Glutamatergic neuron (in vitro differentiated cells): ENCODE measurements at regions not wholly inside any gene's neighbourhood (a gene's known extent, or its start where the extent isn't known, plus 50 kb on each side); places are given as distances from the start of the nearest gene placed in this dataset.

ENCODE experiments used
- DNase-seq: peaks from one replicate; pipeline ENCODE4 v3.0.0; 2022
- H3K27ac Mint-ChIP-seq: one replicate; pipeline ENCODE4 v1.8.0; 2020; ENCODE audit warnings: mild to moderate bottlenecking, mixed read lengths, inconsistent platforms; ENCODE audit not compliant: unreplicated experiment
- H3K27me3 Mint-ChIP-seq: one replicate; pipeline ENCODE4 v1.8.0; 2020; ENCODE audit warnings: mild to moderate bottlenecking, moderate library complexity, mixed read lengths, inconsistent platforms; ENCODE audit not compliant: unreplicated experiment
- H3K36me3 Mint-ChIP-seq: one replicate; pipeline ENCODE4 v1.8.0; 2020; ENCODE audit warnings: mild to moderate bottlenecking, mixed read lengths, inconsistent platforms; ENCODE audit not compliant: unreplicated experiment
- H3K4me1 Mint-ChIP-seq: one replicate; pipeline ENCODE4 v1.8.0; 2020; ENCODE audit warnings: mild to moderate bottlenecking, low read depth, mixed read lengths, inconsistent platforms; ENCODE audit not compliant: unreplicated experiment
- H3K4me3 Mint-ChIP-seq: one replicate; pipeline ENCODE4 v1.8.0; 2020; ENCODE audit warnings: mild to moderate bottlenecking, mixed read lengths, inconsistent platforms; ENCODE audit not compliant: unreplicated experiment
- H3K9me3 Mint-ChIP-seq: one replicate; pipeline ENCODE4 v1.8.0; 2020; ENCODE audit warnings: mild to moderate bottlenecking, moderate library complexity, mixed read lengths, inconsistent platforms; ENCODE audit not compliant: unreplicated experiment
- TF ChIP-seq, protein P1 (sequence below): fragments of 200-600 bp; sonication (generic); IDR thresholded peaks from one replicate; pipeline ENCODE4 v1.5.0; 2021; ENCODE audit not compliant: partially characterized antibody, unreplicated experiment

DNA sequence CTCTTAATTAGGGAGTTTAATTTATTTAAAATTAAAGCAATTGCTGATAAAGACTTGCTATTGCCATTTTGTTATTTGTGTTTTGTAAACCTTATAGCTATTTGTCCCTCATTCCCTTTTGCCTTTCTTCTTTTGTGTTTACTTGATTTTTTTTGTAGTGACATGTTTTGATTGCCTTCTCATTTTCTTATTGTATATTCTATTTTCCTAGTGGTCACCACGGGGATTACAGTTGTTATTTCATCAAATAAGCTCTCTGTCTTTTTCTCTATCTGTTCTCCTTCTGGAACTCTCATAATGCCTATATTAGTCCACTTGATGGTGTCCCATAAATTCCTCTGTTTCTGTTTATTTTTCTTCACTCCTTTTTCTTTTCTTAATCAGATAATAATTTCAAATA is 64.4 kb upstream of the FRY start:
- H3K27ac Mint-ChIP-seq, result no peak overlapping the region
- TF ChIP-seq, protein P1, sequence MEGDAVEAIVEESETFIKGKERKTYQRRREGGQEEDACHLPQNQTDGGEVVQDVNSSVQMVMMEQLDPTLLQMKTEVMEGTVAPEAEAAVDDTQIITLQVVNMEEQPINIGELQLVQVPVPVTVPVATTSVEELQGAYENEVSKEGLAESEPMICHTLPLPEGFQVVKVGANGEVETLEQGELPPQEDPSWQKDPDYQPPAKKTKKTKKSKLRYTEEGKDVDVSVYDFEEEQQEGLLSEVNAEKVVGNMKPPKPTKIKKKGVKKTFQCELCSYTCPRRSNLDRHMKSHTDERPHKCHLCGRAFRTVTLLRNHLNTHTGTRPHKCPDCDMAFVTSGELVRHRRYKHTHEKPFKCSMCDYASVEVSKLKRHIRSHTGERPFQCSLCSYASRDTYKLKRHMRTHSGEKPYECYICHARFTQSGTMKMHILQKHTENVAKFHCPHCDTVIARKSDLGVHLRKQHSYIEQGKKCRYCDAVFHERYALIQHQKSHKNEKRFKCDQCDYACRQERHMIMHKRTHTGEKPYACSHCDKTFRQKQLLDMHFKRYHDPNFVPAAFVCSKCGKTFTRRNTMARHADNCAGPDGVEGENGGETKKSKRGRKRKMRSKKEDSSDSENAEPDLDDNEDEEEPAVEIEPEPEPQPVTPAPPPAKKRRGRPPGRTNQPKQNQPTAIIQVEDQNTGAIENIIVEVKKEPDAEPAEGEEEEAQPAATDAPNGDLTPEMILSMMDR, result peak; percentile 53
- H3K4me3 Mint-ChIP-seq, result no peak overlapping the region

DNA sequence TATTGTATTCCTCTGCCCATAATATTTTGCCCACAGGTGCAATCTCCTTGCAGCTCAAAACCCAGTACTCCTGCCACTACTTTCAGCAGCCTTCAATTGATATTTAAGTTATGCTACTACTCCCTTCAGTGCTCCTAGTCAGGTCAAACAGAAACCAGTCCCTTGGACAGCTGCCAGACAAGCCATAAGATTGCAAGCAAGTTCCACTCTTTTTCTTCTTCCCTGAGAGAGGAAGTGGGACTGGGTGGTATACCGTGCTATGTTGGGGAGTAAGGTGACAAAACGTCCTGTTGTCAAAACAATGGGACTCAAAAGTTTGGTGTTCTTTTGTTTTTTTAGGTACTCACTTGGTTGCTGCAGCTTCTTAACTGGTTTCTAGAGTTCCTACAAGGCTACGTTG is 63.1 kb upstream of the FRY start:
- Mint-ChIP-seq H3K4me1 (no peaks in the 10 kb centered on the region), H3K9me3 (peaks cover 1% of the 10 kb centered on the region), H3K36me3 (peaks cover 4% of the 10 kb centered on the region), H3K27me3 (no peaks in the 10 kb centered on the region), H3K4me3 (no peak overlapping the region), H3K27ac (no peak overlapping the region)
- TF ChIP-seq, protein P1, result no peak
- DNase-seq, result no peak

More for the DNA sequence above, 64.4 kb upstream of the FRY start:
- H3K36me3 Mint-ChIP-seq, result peaks cover 3% of the 10 kb centered on the region
- no peaks in the 10 kb centered on the region for H3K4me1 Mint-ChIP-seq
- H3K9me3 Mint-ChIP-seq, result peaks cover 1% of the 10 kb centered on the region
- H3K27me3 Mint-ChIP-seq, result no peaks in the 10 kb centered on the region
- DNase-seq, result no peak

DNA sequence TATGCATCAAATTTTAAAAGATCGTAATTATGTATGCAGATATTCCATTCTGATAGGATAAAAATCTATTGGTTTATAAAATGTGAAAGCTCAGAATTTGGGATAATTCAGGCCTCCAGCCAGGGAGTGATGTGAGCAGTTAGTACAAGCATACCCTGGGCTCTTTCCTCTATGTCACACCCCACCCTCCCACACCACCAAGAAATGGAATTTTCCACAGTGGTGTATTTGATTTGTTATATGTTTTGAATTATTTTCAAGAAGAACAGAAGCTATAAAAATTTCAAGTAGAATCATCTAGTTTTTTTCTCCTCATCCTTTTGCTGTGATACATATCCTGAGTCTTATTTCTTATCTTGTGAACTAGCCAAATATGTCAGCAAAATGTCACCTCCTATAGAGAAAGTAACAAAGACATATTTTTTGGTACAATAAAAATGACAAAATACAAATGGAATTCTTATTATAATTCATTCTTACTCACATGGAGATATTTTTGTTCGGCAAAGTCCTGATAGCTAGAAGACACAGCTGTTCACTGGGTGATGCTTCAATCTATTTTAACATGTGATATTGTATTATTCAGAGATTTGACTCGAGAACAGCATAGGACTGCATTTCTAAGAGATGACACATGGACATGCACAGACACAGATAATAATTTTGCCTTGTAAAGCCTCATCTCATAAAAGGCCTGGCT is 61.2 kb upstream of the FRY start:
- H3K27me3 Mint-ChIP-seq, result no peaks in the 10 kb centered on the region
- DNase-seq, result no peak
- H3K27ac Mint-ChIP-seq, result no peak overlapping the region
- H3K4me3 Mint-ChIP-seq, result no peak overlapping the region
- no peaks in the 10 kb centered on the region for H3K4me1 Mint-ChIP-seq
- TF ChIP-seq, protein P1, result no peak
- H3K9me3 Mint-ChIP-seq, result peaks cover 1% of the 10 kb centered on the region
- peaks cover 4% of the 10 kb centered on the region for H3K36me3 Mint-ChIP-seq

DNA sequence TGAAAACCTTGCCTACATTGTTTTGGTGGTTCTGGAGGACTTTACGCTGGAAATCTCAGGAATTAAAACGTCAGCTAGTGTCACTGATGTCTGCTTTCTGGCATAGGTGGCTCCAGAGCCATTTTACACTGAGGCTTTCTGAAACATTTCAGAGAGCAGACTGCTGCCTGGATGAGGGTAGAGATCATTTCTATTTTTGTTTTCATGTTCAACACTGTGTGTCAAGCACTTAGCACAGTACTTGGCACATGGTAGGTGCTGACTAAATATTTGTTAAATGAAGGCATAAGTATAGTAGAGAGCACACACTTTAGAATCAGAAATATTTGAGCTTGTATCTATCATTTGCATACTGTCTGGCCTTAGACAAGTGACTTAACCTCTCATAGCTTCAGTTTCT is 59.1 kb upstream of the FRY start:
- Mint-ChIP-seq H3K4me1 (no peaks in the 10 kb centered on the region), H3K27me3 (no peaks in the 10 kb centered on the region), H3K27ac (no peak overlapping the region), H3K9me3 (no peaks in the 10 kb centered on the region), H3K4me3 (no peak overlapping the region), H3K36me3 (peaks cover 4% of the 10 kb centered on the region)
- no peak for DNase-seq
- TF ChIP-seq, protein P1, result no peak

DNA sequence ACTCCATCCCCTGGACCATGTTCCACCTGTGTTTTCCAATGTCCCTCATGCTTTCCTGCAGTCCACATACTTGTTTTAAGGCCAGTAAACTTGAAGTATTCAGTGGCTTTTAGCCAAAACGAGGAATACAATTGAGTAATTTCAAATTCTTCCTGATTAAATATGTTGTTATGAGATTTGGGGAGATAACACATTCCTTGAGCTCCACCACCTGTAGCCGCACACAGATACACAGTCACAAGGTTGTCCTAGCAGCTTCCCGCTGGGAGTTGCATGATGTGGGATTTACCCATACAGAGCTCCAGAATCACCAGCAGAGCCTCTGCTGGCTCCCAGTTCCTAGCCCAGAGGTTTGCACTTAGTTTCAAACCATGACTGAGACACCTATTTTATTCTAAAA is 53.6 kb upstream of the FRY start:
- Mint-ChIP-seq H3K27ac (no peak overlapping the region), H3K4me3 (no peak overlapping the region), H3K27me3 (no peaks in the 10 kb centered on the region), H3K9me3 (no peaks in the 10 kb centered on the region), H3K4me1 (peaks cover 3% of the 10 kb centered on the region), H3K36me3 (no peaks in the 10 kb centered on the region)
- no peak for DNase-seq
- TF ChIP-seq, protein P1, result no peak
